ENCODE measurements at regions not wholly inside any gene's neighbourhood (a gene's known extent, or its start where the extent isn't known, plus 50 kb on each side); places are given as distances from the start of the nearest gene placed in this dataset.

DNA sequence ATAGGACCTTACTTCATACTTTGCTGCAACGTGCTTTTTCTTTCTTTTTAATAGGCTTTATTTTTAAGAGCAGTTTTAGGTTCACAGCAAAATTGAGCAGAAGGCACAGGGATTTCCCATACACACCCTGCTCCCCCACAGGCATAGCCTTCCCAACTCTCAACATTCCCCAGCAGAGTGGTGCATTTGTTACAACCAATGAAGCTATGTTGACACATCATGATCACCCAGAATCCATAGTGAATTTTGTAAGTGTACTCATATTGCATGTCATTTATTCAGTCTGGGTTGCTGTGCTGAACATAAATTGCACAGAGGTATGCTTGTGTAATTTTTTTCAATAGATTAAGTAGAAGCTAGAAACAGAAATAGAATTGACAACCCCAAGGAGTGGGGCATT lies 327.3 kb downstream of the INHBA start:
- TF ChIP-seq, protein P1, sequence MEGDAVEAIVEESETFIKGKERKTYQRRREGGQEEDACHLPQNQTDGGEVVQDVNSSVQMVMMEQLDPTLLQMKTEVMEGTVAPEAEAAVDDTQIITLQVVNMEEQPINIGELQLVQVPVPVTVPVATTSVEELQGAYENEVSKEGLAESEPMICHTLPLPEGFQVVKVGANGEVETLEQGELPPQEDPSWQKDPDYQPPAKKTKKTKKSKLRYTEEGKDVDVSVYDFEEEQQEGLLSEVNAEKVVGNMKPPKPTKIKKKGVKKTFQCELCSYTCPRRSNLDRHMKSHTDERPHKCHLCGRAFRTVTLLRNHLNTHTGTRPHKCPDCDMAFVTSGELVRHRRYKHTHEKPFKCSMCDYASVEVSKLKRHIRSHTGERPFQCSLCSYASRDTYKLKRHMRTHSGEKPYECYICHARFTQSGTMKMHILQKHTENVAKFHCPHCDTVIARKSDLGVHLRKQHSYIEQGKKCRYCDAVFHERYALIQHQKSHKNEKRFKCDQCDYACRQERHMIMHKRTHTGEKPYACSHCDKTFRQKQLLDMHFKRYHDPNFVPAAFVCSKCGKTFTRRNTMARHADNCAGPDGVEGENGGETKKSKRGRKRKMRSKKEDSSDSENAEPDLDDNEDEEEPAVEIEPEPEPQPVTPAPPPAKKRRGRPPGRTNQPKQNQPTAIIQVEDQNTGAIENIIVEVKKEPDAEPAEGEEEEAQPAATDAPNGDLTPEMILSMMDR (IDR thresholded peaks at IDR 0.05), result no peak
- TF ChIP-seq EP300 (IDR thresholded peaks at IDR 0.05; ENCODE audit: low read depth) (no peak), POLR2A (IDR thresholded peaks at IDR 0.05) (no peak), POLR2AphosphoS5 (IDR thresholded peaks at IDR 0.05) (no peak)
